ENCODE measurements at regions not wholly inside any gene's neighbourhood (a gene's known extent, or its start where the extent isn't known, plus 50 kb on each side); places are given as distances from the start of the nearest gene placed in this dataset.

DNA sequence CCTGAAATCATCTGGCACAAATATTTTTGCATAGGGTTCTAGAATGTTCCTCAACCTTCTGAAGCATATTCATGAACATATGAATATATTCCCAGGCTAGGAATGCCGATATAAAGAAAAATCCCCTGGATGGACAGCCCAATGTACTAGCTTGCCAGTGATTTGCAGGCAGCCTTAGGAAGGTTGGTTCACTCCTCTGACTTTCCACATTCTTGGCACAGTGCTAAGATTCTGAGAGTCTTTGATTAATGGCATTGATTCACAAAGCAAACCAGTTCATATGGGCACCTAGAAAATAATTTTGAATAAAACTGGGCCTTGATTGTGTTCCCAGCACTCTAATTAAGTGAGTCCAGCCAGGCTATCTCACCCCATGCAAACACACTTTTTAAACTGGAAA is 56.9 kb upstream of the ENPP4 start:
- DNase-seq, result no peak

DNA sequence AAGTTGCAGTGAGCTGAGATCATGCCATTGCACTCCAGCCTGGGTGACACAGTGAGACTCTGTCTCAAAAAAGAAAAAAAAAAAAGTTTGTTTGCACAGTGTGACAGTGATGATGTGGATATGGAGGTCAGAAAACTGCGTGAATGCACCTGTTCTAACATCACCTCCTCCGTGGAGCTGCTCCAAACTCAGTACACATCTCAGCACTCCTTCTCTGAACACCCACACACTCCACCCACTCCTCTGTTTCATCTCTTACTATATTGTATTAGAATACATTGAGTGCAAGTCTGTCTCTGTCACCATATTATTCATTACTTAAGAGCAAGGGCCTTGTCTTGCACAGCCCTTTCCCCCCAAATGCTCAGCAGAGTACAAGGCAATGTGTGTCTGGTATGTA is 51.5 kb upstream of the ENPP4 start:
- peak in 30 of 56 donors; percentile 0 to 84 (median 24) for DNase-seq

DNA sequence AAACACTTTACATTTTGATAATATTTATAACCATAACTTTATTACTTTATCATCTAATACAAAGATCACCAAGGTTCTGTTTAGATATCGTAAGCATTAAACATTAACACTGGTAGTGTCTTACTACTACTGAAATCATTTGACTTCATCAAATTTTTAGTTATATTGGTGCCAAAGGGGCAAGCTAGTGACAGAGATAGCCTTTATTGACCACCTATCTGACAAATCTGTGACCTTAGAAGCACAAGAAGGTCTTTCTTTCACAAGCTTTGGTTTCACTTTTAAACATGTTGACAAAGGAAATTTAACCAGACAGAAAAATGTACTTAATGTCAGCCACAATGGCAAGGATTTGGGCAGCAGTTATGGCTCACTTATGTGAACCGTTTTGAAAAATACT is 50.7 kb upstream of the ENPP4 start:
- DNase-seq, result no peak
